Esophagus squamous epithelium (tissue), 4 donors: ENCODE measurements at regions not wholly inside any gene's neighbourhood (a gene's known extent, or its start where the extent isn't known, plus 50 kb on each side); places are given as distances from the start of the nearest gene placed in this dataset.

ENCODE experiments used
- POLR2A ChIP-seq, 4 donors: fragments of 450-650 bp; IDR thresholded peaks; one replicate each; pipeline ENCODE4 v1.6.1; 2017; ENCODE audit warnings: antibody characterized with exemption in 4 of 4, mild to moderate bottlenecking in 4 of 4, moderate library complexity in 3 of 4
- TF ChIP-seq, protein P1 (sequence below), 6 experiments: fragments of 450-650 bp in 4 of 6; fragments of 200-600 bp in 2 of 6; sonication (generic) in 2 of 6; IDR thresholded peaks; one replicate each; pipeline ENCODE4 v1.5.1; 2016 to 2019; ENCODE audit warnings: antibody characterized with exemption in 6 of 6, mild to moderate bottlenecking in 4 of 6, moderate library complexity in 4 of 6

- TF ChIP-seq, protein P1, sequence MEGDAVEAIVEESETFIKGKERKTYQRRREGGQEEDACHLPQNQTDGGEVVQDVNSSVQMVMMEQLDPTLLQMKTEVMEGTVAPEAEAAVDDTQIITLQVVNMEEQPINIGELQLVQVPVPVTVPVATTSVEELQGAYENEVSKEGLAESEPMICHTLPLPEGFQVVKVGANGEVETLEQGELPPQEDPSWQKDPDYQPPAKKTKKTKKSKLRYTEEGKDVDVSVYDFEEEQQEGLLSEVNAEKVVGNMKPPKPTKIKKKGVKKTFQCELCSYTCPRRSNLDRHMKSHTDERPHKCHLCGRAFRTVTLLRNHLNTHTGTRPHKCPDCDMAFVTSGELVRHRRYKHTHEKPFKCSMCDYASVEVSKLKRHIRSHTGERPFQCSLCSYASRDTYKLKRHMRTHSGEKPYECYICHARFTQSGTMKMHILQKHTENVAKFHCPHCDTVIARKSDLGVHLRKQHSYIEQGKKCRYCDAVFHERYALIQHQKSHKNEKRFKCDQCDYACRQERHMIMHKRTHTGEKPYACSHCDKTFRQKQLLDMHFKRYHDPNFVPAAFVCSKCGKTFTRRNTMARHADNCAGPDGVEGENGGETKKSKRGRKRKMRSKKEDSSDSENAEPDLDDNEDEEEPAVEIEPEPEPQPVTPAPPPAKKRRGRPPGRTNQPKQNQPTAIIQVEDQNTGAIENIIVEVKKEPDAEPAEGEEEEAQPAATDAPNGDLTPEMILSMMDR (IDR thresholded peaks at IDR 0.05), result peak in 5 of 6 experiments; percentile 29 to 82 (median 72)
- no peak for TF ChIP-seq POLR2A (IDR thresholded peaks at IDR 0.05)
Measured at GRCh38 chr10:118423800-118424442, 81.8 kb upstream of the FAM204A start.
